22Rv1 (cell line): ENCODE measurements at regions not wholly inside any gene's neighbourhood (a gene's known extent, or its start where the extent isn't known, plus 50 kb on each side); places are given as distances from the start of the nearest gene placed in this dataset.

ENCODE experiments used
- CTCF ChIP-seq: fragments of 450-650 bp; IDR thresholded peaks from 2 replicates; pipeline ENCODE4 v1.5.1; 2017; ENCODE audit warnings: mild to moderate bottlenecking
- ZFX ChIP-seq: fragments of 450-650 bp; IDR thresholded peaks from 2 replicates; pipeline ENCODE4 v1.6.1; 2017; ENCODE audit warnings: antibody characterized with exemption, borderline replicate concordance

GRCh38 chr17:54194268-54194667 lies 371.5 kb downstream of the KIF2B start:
- TF ChIP-seq CTCF (no peak), ZFX (no peak)
